ENCODE measurements at regions not wholly inside any gene's neighbourhood (a gene's known extent, or its start where the extent isn't known, plus 50 kb on each side); places are given as distances from the start of the nearest gene placed in this dataset.
"Not testable (repeated sequence)": the region's sequence is repeated elsewhere in the genome, so short reads cannot be mapped to it uniquely, and the experiment has no call there.

GRCh38 chr6:112939563-112939962 lies 592.4 kb downstream of the RFPL4B start:
- DNase-seq = no peak

GRCh38 chr6:112941613-112942012 lies 594.5 kb downstream of the RFPL4B start:
- no peak for DNase-seq

- DNase-seq = no peak
Measured at GRCh38 chr6:112946051-112946450, 598.9 kb downstream of the RFPL4B start.

GRCh38 chr6:112947507-112947906 lies 600.4 kb downstream of the RFPL4B start:
- DNase-seq = no peak

GRCh38 chr6:112951829-112952228 lies 604.7 kb downstream of the RFPL4B start:
- no peak for DNase-seq

- not testable (repeated sequence) for DNase-seq
Measured at GRCh38 chr6:112955743-112956142, 608.6 kb downstream of the RFPL4B start.

GRCh38 chr6:112956696-112957535 lies 609.8 kb downstream of the RFPL4B start:
- DNase-seq = no peak

GRCh38 chr6:112957536-112957916 lies 610.4 kb downstream of the RFPL4B start:
- DNase-seq = no peak

GRCh38 chr6:112960130-112960529 lies 613.0 kb downstream of the RFPL4B start:
- not testable (repeated sequence) for DNase-seq

- no peak for DNase-seq
Measured at GRCh38 chr6:112967974-112968373, 620.8 kb downstream of the RFPL4B start.

- DNase-seq = no peak
Measured at GRCh38 chr6:112971651-112972050, 624.5 kb downstream of the RFPL4B start.

GRCh38 chr6:112974931-112975330 lies 627.8 kb downstream of the RFPL4B start:
- DNase-seq = not testable (repeated sequence)

GRCh38 chr6:112976579-112976978 lies 629.4 kb downstream of the RFPL4B start:
- not testable (repeated sequence) for DNase-seq

GRCh38 chr6:112979830-112980229 lies 632.7 kb downstream of the RFPL4B start:
- DNase-seq = no peak

GRCh38 chr6:112980676-112981075 lies 633.5 kb downstream of the RFPL4B start:
- DNase-seq = no peak

- DNase-seq = no peak
Measured at GRCh38 chr6:112983713-112984261, 636.7 kb downstream of the RFPL4B start.

GRCh38 chr6:112984899-112985298 lies 637.8 kb downstream of the RFPL4B start:
- DNase-seq = no peak

- DNase-seq = no peak
Measured at GRCh38 chr6:112986321-112986720, 639.2 kb downstream of the RFPL4B start.

GRCh38 chr6:112988748-112989147 lies 641.6 kb downstream of the RFPL4B start:
- DNase-seq = no peak

GRCh38 chr6:112990971-112991370 lies 643.8 kb downstream of the RFPL4B start:
- DNase-seq = no peak

GRCh38 chr6:112991912-112992311 lies 644.8 kb downstream of the RFPL4B start:
- no peak for DNase-seq

GRCh38 chr6:112997421-112998085 lies 650.4 kb downstream of the RFPL4B start:
- DNase-seq = no peak

- no peak for DNase-seq
Measured at GRCh38 chr6:113004054-113004453, 656.9 kb downstream of the RFPL4B start.

All from inflammatory macrophage (primary cell).